ENCODE measurements at regions not wholly inside any gene's neighbourhood (a gene's known extent, or its start where the extent isn't known, plus 50 kb on each side); places are given as distances from the start of the nearest gene placed in this dataset.

DNA sequence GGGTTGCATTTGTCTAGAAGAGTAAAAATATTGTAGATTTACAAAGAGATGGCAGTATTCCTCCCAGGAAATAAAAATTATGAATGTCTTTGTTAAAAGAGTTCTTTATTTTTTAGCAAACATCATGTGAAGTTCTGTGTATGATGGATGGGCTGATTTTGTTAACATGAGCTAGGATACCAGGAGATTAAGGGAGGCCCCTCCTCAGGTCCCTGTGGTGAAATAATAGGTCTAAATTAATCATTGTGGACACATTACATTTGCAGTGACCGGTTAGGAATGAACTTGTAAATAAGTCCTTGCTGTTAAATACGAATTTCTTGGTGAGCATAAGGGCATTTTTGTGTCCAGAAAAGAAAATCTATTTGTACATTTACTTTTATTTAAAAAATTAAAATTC is 339.4 kb upstream of the PHF14 start:
- H2AFZ ChIP-seq, result no peak overlapping the region
- DNase-seq (ENCODE audit: low spot score), result no peak
- no peaks in the 10 kb centered on the region for H3K79me2 ChIP-seq
- WGBS (ENCODE audit: low lambda C conversion rate, missing lambda C conversion rate), result 69% methylated on average over 2 of the region's 2 CpGs
- no peak overlapping the region for H3K27ac ChIP-seq
- no peaks in the 10 kb centered on the region for H3K27me3 ChIP-seq
- no peaks in the 10 kb centered on the region for H3K9me3 ChIP-seq (ENCODE audit: low read depth)
- H3K36me3 ChIP-seq (replicated peaks; ENCODE audit: insufficient read depth, low read depth), result no peaks in the 10 kb centered on the region
- H3K4me2 ChIP-seq, result no peak overlapping the region
- H3K4me1 ChIP-seq (ENCODE audit: insufficient read depth), result no peaks in the 10 kb centered on the region
- H3K9me2 ChIP-seq (replicated peaks; ENCODE audit: insufficient read depth), result no peaks in the 10 kb centered on the region
- TF ChIP-seq, protein P1, sequence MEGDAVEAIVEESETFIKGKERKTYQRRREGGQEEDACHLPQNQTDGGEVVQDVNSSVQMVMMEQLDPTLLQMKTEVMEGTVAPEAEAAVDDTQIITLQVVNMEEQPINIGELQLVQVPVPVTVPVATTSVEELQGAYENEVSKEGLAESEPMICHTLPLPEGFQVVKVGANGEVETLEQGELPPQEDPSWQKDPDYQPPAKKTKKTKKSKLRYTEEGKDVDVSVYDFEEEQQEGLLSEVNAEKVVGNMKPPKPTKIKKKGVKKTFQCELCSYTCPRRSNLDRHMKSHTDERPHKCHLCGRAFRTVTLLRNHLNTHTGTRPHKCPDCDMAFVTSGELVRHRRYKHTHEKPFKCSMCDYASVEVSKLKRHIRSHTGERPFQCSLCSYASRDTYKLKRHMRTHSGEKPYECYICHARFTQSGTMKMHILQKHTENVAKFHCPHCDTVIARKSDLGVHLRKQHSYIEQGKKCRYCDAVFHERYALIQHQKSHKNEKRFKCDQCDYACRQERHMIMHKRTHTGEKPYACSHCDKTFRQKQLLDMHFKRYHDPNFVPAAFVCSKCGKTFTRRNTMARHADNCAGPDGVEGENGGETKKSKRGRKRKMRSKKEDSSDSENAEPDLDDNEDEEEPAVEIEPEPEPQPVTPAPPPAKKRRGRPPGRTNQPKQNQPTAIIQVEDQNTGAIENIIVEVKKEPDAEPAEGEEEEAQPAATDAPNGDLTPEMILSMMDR (IDR thresholded peaks at IDR 0.05; ENCODE audit: poor library complexity), result no peak
- no peak for TF ChIP-seq EZH2phosphoT487 (IDR thresholded peaks at IDR 0.05; ENCODE audit: low read depth, severe bottlenecking, unreplicated experiment)
- TF ChIP-seq EZH2 (IDR thresholded peaks at IDR 0.05; ENCODE audit: borderline replicate concordance), result no peak
- H4K20me1 ChIP-seq (ENCODE audit: insufficient read depth, poor library complexity, severe bottlenecking), result no peaks in the 10 kb centered on the region
- H3K4me3 ChIP-seq, result no peak overlapping the region

DNA sequence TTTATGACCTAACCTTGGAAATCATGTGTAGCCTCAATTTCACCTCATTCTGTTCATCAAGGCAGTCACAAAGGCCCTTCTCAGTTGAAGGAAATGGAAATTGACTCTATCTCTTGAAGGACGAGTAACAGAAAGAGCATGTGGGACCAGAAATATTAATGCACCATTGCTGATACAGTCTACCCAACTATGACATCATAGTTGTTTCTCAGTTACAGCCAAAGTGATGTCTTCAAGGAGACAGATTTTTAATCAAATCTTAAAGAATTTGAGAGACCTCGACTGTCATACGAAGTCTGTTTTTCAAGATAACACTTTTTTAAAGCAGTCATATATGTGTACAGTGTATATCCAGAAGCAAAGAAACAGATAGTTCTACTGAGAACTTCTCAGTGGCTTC is 335.7 kb upstream of the PHF14 start:
- WGBS (ENCODE audit: low lambda C conversion rate, missing lambda C conversion rate), result 73% methylated on average over 3 of the region's 3 CpGs
- no peak for TF ChIP-seq EZH2phosphoT487 (IDR thresholded peaks at IDR 0.05; ENCODE audit: low read depth, severe bottlenecking, unreplicated experiment)
- TF ChIP-seq, protein P1 (IDR thresholded peaks at IDR 0.05; ENCODE audit: poor library complexity), result no peak
- no peak for TF ChIP-seq EZH2 (IDR thresholded peaks at IDR 0.05; ENCODE audit: borderline replicate concordance)
- no peaks in the 10 kb centered on the region for H3K9me2 ChIP-seq (replicated peaks; ENCODE audit: insufficient read depth)
- no peak overlapping the region for H3K4me3 ChIP-seq
- no peak overlapping the region for H2AFZ ChIP-seq
- no peaks in the 10 kb centered on the region for H3K9me3 ChIP-seq (ENCODE audit: low read depth)
- no peaks in the 10 kb centered on the region for H3K36me3 ChIP-seq (replicated peaks; ENCODE audit: insufficient read depth, low read depth)
- no peaks in the 10 kb centered on the region for H3K27me3 ChIP-seq
- H3K79me2 ChIP-seq, result no peaks in the 10 kb centered on the region
- no peak overlapping the region for H3K27ac ChIP-seq
- no peaks in the 10 kb centered on the region for H4K20me1 ChIP-seq (ENCODE audit: insufficient read depth, poor library complexity, severe bottlenecking)
- no peak for DNase-seq (ENCODE audit: low spot score)
- H3K4me2 ChIP-seq, result no peak overlapping the region
- H3K4me1 ChIP-seq (ENCODE audit: insufficient read depth), result no peaks in the 10 kb centered on the region

DNA sequence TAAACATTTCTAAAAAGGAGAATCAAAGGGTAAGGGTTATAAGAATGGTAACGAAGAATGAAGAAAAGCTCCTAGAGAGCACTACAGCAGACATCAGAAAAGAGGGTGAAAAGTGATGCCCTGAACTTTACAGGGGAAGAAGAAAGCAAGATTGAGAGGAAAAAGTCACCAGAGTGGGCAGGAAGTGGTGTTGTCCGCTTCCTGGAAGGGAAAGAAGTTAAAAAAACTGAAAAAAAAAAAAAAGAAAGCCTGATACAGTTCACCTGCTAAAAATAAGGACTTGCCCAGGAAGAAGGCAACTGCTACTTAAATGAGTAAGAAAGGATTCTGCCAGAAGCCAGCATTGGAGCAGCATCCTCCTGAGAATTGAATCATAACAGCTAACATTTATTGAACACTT is 330.1 kb upstream of the PHF14 start:
- no peaks in the 10 kb centered on the region for H3K27me3 ChIP-seq
- WGBS (ENCODE audit: low lambda C conversion rate, missing lambda C conversion rate), result 90% methylated on average over 2 of the region's 2 CpGs
- no peak overlapping the region for H2AFZ ChIP-seq
- no peaks in the 10 kb centered on the region for H3K9me2 ChIP-seq (replicated peaks; ENCODE audit: insufficient read depth)
- no peaks in the 10 kb centered on the region for H3K36me3 ChIP-seq (replicated peaks; ENCODE audit: insufficient read depth, low read depth)
- H3K27ac ChIP-seq, result no peak overlapping the region
- TF ChIP-seq, protein P1 (IDR thresholded peaks at IDR 0.05; ENCODE audit: poor library complexity), result no peak
- no peak for TF ChIP-seq EZH2phosphoT487 (IDR thresholded peaks at IDR 0.05; ENCODE audit: low read depth, severe bottlenecking, unreplicated experiment)
- no peak for TF ChIP-seq EZH2 (IDR thresholded peaks at IDR 0.05; ENCODE audit: borderline replicate concordance)
- H4K20me1 ChIP-seq (ENCODE audit: insufficient read depth, poor library complexity, severe bottlenecking), result no peaks in the 10 kb centered on the region
- H3K4me1 ChIP-seq (ENCODE audit: insufficient read depth), result no peaks in the 10 kb centered on the region
- no peaks in the 10 kb centered on the region for H3K9me3 ChIP-seq (ENCODE audit: low read depth)
- no peak overlapping the region for H3K4me2 ChIP-seq
- no peaks in the 10 kb centered on the region for H3K79me2 ChIP-seq
- no peak for DNase-seq (ENCODE audit: low spot score)
- no peak overlapping the region for H3K4me3 ChIP-seq

DNA sequence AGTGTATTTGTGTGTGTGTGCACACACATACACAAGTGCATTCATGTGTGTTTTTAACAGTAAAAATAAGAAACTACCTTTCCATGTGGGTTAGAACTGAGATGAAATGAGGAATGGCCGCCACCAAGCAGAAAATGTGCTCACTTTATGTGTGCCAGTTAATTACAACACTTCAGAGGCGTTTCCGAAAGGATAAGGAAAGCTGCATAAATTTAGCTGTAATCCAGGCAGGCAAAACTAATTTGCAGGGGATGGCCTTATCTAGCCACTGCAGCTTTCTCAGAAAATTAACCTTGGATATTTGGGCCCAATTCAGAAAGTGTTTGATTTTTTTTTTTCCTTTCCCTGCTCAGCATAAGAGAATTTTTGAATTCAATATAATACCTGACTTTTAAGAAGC is 328.8 kb upstream of the PHF14 start:
- no peaks in the 10 kb centered on the region for H3K4me1 ChIP-seq (ENCODE audit: insufficient read depth)
- H3K36me3 ChIP-seq (replicated peaks; ENCODE audit: insufficient read depth, low read depth), result no peaks in the 10 kb centered on the region
- 77% methylated on average over 3 of the region's 3 CpGs for WGBS (ENCODE audit: low lambda C conversion rate, missing lambda C conversion rate)
- H3K4me3 ChIP-seq, result no peak overlapping the region
- no peak overlapping the region for H3K27ac ChIP-seq
- no peaks in the 10 kb centered on the region for H4K20me1 ChIP-seq (ENCODE audit: insufficient read depth, poor library complexity, severe bottlenecking)
- H3K9me2 ChIP-seq (replicated peaks; ENCODE audit: insufficient read depth), result no peaks in the 10 kb centered on the region
- H3K4me2 ChIP-seq, result no peak overlapping the region
- TF ChIP-seq EZH2 (IDR thresholded peaks at IDR 0.05; ENCODE audit: borderline replicate concordance) (no peak), EZH2phosphoT487 (IDR thresholded peaks at IDR 0.05; ENCODE audit: low read depth, severe bottlenecking, unreplicated experiment) (no peak)
- TF ChIP-seq, protein P1 (IDR thresholded peaks at IDR 0.05; ENCODE audit: poor library complexity), result no peak
- no peaks in the 10 kb centered on the region for H3K27me3 ChIP-seq
- H2AFZ ChIP-seq, result no peak overlapping the region
- no peaks in the 10 kb centered on the region for H3K79me2 ChIP-seq
- no peaks in the 10 kb centered on the region for H3K9me3 ChIP-seq (ENCODE audit: low read depth)
- DNase-seq (ENCODE audit: low spot score), result no peak

Measured in hepatocyte (in vitro differentiated cells).